CD4-positive, alpha-beta T cell (primary cell): ENCODE measurements at regions not wholly inside any gene's neighbourhood (a gene's known extent, or its start where the extent isn't known, plus 50 kb on each side); places are given as distances from the start of the nearest gene placed in this dataset.

Experiments
- ATAC-seq: fragments of 200-7000 bp; cut with Tn5 transposase; one replicate; pipeline ENCODE4 v1.10.0; 2022; ENCODE audit warnings: mild to moderate bottlenecking; ENCODE audit not compliant: poor library complexity
- CTCF ChIA-PET: fragments of 350-600 bp; sonication (Branson Sonifier 250); formaldehyde crosslinking; loops from one replicate; lab custom pipeline; 2021; ENCODE audit warnings: antibody characterized with exemption, inconsistent platforms; lab: Charles Lee
- POLR2A ChIA-PET: fragments of 350-600 bp; sonication (Branson Sonifier 250); formaldehyde crosslinking; loops from one replicate; lab custom pipeline; 2021; ENCODE audit warnings: antibody characterized with exemption, inconsistent platforms; lab: Charles Lee
- DNase-seq, 14 experiments: peaks; one replicate each; pipeline ENCODE4 v3.0.0-alpha.2; 2013 to 2020; ENCODE audit warnings: mixed read lengths in 2 of 14
- H3K27ac ChIP-seq, 2 donors: one replicate each; pipeline versions ENCODE4 v1.5.1 to v1.7.0; 2013; ENCODE audit warnings: low read length in 2 of 2, low read depth in 1 of 2, mild to moderate bottlenecking in 1 of 2
- H3K27me3 ChIP-seq, 2 experiments: 1 replicate in 1 of 2; 2 replicates in 1 of 2; pipeline versions ENCODE4 v1.6.1 to v1.7.0; 2013; ENCODE audit warnings: low read length in 2 of 2, control low read depth in 1 of 2, mild to moderate bottlenecking in 1 of 2, moderate library complexity in 1 of 2; ENCODE audit not compliant: insufficient read depth in 2 of 2, control insufficient read depth in 1 of 2
- H3K36me3 ChIP-seq: one replicate; pipeline ENCODE4 v1.6.1; 2013; ENCODE audit warnings: low read length, control low read depth; ENCODE audit not compliant: insufficient read depth
- H3K4me1 ChIP-seq: one replicate; pipeline ENCODE4 v1.6.1; 2013; ENCODE audit warnings: low read length, control low read depth; ENCODE audit not compliant: insufficient read depth
- H3K4me3 ChIP-seq: one replicate; pipeline ENCODE4 v1.5.1; 2013; ENCODE audit warnings: mild to moderate bottlenecking, low read length, moderate library complexity
- H3K9me3 ChIP-seq, 2 experiments: 1 replicate in 1 of 2; 2 replicates in 1 of 2; pipeline versions ENCODE4 v1.6.1 to v1.7.0; 2013; ENCODE audit warnings: low read length in 2 of 2, mild to moderate bottlenecking in 2 of 2, control low read depth in 1 of 2, moderate library complexity in 1 of 2; ENCODE audit not compliant: control insufficient read depth in 1 of 2, insufficient read depth in 1 of 2
- H3K27ac Mint-ChIP-seq: one replicate; pipeline ENCODE4 v1.8.0; 2020; ENCODE audit warnings: mixed read lengths
- H3K27me3 Mint-ChIP-seq: one replicate; pipeline ENCODE4 v1.8.0; 2021; ENCODE audit warnings: mixed read lengths
- H3K36me3 Mint-ChIP-seq: one replicate; pipeline ENCODE4 v1.8.0; 2021; ENCODE audit warnings: low read depth, mixed read lengths
- H3K4me1 Mint-ChIP-seq: one replicate; pipeline ENCODE4 v1.8.0; 2021; ENCODE audit warnings: low read depth, mixed read lengths
- H3K4me3 Mint-ChIP-seq: one replicate; pipeline ENCODE4 v1.8.0; 2020; ENCODE audit warnings: mild to moderate bottlenecking, mixed read lengths
- H3K9me3 Mint-ChIP-seq: one replicate; pipeline ENCODE4 v1.8.0; 2020; ENCODE audit warnings: mixed read lengths
- CTCF ChIP-seq: fragments of 200-600 bp; IDR thresholded peaks from one replicate; pipeline ENCODE4 v1.8.0; 2022; ENCODE audit warnings: antibody characterized with exemption, mild to moderate bottlenecking
- intact Hi-C, 2 experiments: fragments of 100-400 bp; cut with DNase I in 1 of 2; cut with micrococcal nuclease in 1 of 2; formaldehyde crosslinking; loops; one replicate each; pipeline versions ENCODE4 v1.15.1 to v1.9.0; 2023 to 2025; cut with DNase I, micrococcal nuclease

GRCh38 chr1:78222225-78222959 is 176.6 kb downstream of the GIPC2 start:
- H3K27me3 ChIP-seq = peaks cover 3% of the 10 kb centered on the region in 2 experiments
- no peak for DNase-seq
- H3K4me1 ChIP-seq = no peaks in the 10 kb centered on the region
- ChIA-PET POLR2A (no interaction called here), CTCF (no interaction called here)
- H3K36me3 ChIP-seq = no peaks in the 10 kb centered on the region
- Mint-ChIP-seq H3K4me1 (no peaks in the 10 kb centered on the region), H3K9me3 (no peaks in the 10 kb centered on the region), H3K27me3 (peaks cover 16% of the 10 kb centered on the region), H3K36me3 (no peaks in the 10 kb centered on the region), H3K27ac (no peak overlapping the region), H3K4me3 (no peak overlapping the region)
- no peak overlapping the region for H3K4me3 ChIP-seq
- no peak for ATAC-seq
- no peaks in the 10 kb centered on the region for H3K9me3 ChIP-seq
- TF ChIP-seq CTCF = no peak
- intact Hi-C loops = no loop called here
- no peak overlapping the region for H3K27ac ChIP-seq

- ChIA-PET CTCF (no interaction called here), POLR2A (no interaction called here)
- no peak for DNase-seq
- no peaks in the 10 kb centered on the region for H3K9me3 Mint-ChIP-seq
- Histone ChIP-seq H3K27ac (no peak overlapping the region), H3K9me3 (no peaks in the 10 kb centered on the region), H3K27me3 (peaks cover 3% of the 10 kb centered on the region in 2 experiments), H3K4me3 (no peak overlapping the region), H3K4me1 (no peaks in the 10 kb centered on the region), H3K36me3 (no peaks in the 10 kb centered on the region)
- peaks cover 16% of the 10 kb centered on the region for H3K27me3 Mint-ChIP-seq
- no peak for TF ChIP-seq CTCF
- H3K4me1 Mint-ChIP-seq = no peaks in the 10 kb centered on the region
- H3K27ac Mint-ChIP-seq = no peak overlapping the region
- H3K36me3 Mint-ChIP-seq = no peaks in the 10 kb centered on the region
- ATAC-seq = no peak
- H3K4me3 Mint-ChIP-seq = no peak overlapping the region
- intact Hi-C loops = no loop called here
Measured at GRCh38 chr1:78222960-78223358, 177.2 kb downstream of the GIPC2 start.

GRCh38 chr1:78223417-78224215 is 177.8 kb downstream of the GIPC2 start:
- Mint-ChIP-seq H3K27me3 (peaks cover 16% of the 10 kb centered on the region), H3K4me1 (no peaks in the 10 kb centered on the region), H3K4me3 (no peak overlapping the region), H3K36me3 (no peaks in the 10 kb centered on the region), H3K27ac (no peak overlapping the region), H3K9me3 (no peaks in the 10 kb centered on the region)
- intact Hi-C loops = no loop called here
- POLR2A ChIA-PET = no interaction called here
- TF ChIP-seq CTCF = no peak
- H3K27me3 ChIP-seq = peaks cover 3% of the 10 kb centered on the region in 2 experiments
- CTCF ChIA-PET = no interaction called here
- H3K36me3 ChIP-seq = no peaks in the 10 kb centered on the region
- H3K4me3 ChIP-seq = no peak overlapping the region
- DNase-seq (no peak), ATAC-seq (no peak)
- no peaks in the 10 kb centered on the region for H3K4me1 ChIP-seq
- H3K27ac ChIP-seq = no peak overlapping the region
- H3K9me3 ChIP-seq = no peaks in the 10 kb centered on the region
